ENCODE measurements at regions not wholly inside any gene's neighbourhood (a gene's known extent, or its start where the extent isn't known, plus 50 kb on each side); places are given as distances from the start of the nearest gene placed in this dataset.
"Not testable (repeated sequence)": the region's sequence is repeated elsewhere in the genome, so short reads cannot be mapped to it uniquely, and the experiment has no call there.

- no peak for DNase-seq (ENCODE audit: low read depth)
Measured at GRCh38 chr9:111744363-111744762, 50.4 kb downstream of the SHOC1 start.

- peak; percentile 72 for DNase-seq (ENCODE audit: low read depth)
Measured at GRCh38 chr9:111743275-111743674, 51.5 kb downstream of the SHOC1 start.

GRCh38 chr9:111740739-111741138 is 54.0 kb downstream of the SHOC1 start:
- DNase-seq (ENCODE audit: low read depth), result no peak

GRCh38 chr9:111736714-111737113 is 58.0 kb downstream of the SHOC1 start:
- no peak for DNase-seq (ENCODE audit: low read depth)

GRCh38 chr9:111735344-111735743 is 59.4 kb downstream of the SHOC1 start:
- DNase-seq (ENCODE audit: low read depth), result not testable (repeated sequence)

GRCh38 chr9:111731928-111732327 is 62.8 kb downstream of the SHOC1 start:
- peak; percentile 60 for DNase-seq (ENCODE audit: low read depth)

GRCh38 chr9:111730937-111731567 is 63.7 kb downstream of the SHOC1 start:
- peak; percentile 82 for DNase-seq (ENCODE audit: low read depth)

GRCh38 chr9:111728617-111729366 is 65.9 kb downstream of the SHOC1 start:
- peak; percentile 91 for DNase-seq (ENCODE audit: low read depth)

GRCh38 chr9:111728143-111728542 is 66.6 kb downstream of the SHOC1 start:
- DNase-seq (ENCODE audit: low read depth), result no peak

GRCh38 chr9:111726949-111727348 is 65.5 kb downstream of the GNG10 start:
- DNase-seq (ENCODE audit: low read depth), result no peak

- DNase-seq (ENCODE audit: low read depth), result no peak
Measured at GRCh38 chr9:111720174-111720573, 58.8 kb downstream of the GNG10 start.
